ENCODE measurements at regions not wholly inside any gene's neighbourhood (a gene's known extent, or its start where the extent isn't known, plus 50 kb on each side); places are given as distances from the start of the nearest gene placed in this dataset.

- H3K27ac ChIP-seq (ENCODE audit: poor library complexity, severe bottlenecking): no peak overlapping the region
- H3K4me1 ChIP-seq (ENCODE audit: insufficient read depth, poor library complexity, severe bottlenecking): no peaks in the 10 kb centered on the region
- no peaks in the 10 kb centered on the region for H3K9me3 ChIP-seq (ENCODE audit: severe bottlenecking)
- TF ChIP-seq, protein P1, sequence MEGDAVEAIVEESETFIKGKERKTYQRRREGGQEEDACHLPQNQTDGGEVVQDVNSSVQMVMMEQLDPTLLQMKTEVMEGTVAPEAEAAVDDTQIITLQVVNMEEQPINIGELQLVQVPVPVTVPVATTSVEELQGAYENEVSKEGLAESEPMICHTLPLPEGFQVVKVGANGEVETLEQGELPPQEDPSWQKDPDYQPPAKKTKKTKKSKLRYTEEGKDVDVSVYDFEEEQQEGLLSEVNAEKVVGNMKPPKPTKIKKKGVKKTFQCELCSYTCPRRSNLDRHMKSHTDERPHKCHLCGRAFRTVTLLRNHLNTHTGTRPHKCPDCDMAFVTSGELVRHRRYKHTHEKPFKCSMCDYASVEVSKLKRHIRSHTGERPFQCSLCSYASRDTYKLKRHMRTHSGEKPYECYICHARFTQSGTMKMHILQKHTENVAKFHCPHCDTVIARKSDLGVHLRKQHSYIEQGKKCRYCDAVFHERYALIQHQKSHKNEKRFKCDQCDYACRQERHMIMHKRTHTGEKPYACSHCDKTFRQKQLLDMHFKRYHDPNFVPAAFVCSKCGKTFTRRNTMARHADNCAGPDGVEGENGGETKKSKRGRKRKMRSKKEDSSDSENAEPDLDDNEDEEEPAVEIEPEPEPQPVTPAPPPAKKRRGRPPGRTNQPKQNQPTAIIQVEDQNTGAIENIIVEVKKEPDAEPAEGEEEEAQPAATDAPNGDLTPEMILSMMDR (IDR thresholded peaks at IDR 0.05; ENCODE audit: poor library complexity, severe bottlenecking): no peak
- no peaks in the 10 kb centered on the region for H3K36me3 ChIP-seq (ENCODE audit: low read depth)
- no peak for DNase-seq (ENCODE audit: low spot score)
- H3K4me3 ChIP-seq (ENCODE audit: severe bottlenecking): no peak overlapping the region
- no peak for ATAC-seq (ENCODE audit: low read depth)
- no peaks in the 10 kb centered on the region for H3K27me3 ChIP-seq (ENCODE audit: insufficient read depth, poor library complexity, severe bottlenecking)
These were observed 68.1 kb upstream of the ITPRID1 start for GRCh38 chr7:31445686-31446355.

- Histone ChIP-seq H3K4me1 (ENCODE audit: insufficient read depth, poor library complexity, severe bottlenecking) (no peaks in the 10 kb centered on the region), H3K9me3 (ENCODE audit: severe bottlenecking) (no peaks in the 10 kb centered on the region), H3K27ac (ENCODE audit: poor library complexity, severe bottlenecking) (no peak overlapping the region), H3K4me3 (ENCODE audit: severe bottlenecking) (no peak overlapping the region), H3K27me3 (ENCODE audit: insufficient read depth, poor library complexity, severe bottlenecking) (no peaks in the 10 kb centered on the region), H3K36me3 (ENCODE audit: low read depth) (no peaks in the 10 kb centered on the region)
- DNase-seq (ENCODE audit: low spot score) (no peak), ATAC-seq (ENCODE audit: low read depth) (no peak)
- TF ChIP-seq, protein P1 (IDR thresholded peaks at IDR 0.05; ENCODE audit: poor library complexity, severe bottlenecking): no peak
These were observed 65.2 kb upstream of the ITPRID1 start for GRCh38 chr7:31448649-31449048.

GRCh38 chr7:31455844-31456243 is 58.0 kb upstream of the ITPRID1 start:
- Histone ChIP-seq H3K36me3 (ENCODE audit: low read depth) (no peaks in the 10 kb centered on the region), H3K4me3 (ENCODE audit: severe bottlenecking) (no peak overlapping the region), H3K9me3 (ENCODE audit: severe bottlenecking) (no peaks in the 10 kb centered on the region), H3K4me1 (ENCODE audit: insufficient read depth, poor library complexity, severe bottlenecking) (no peaks in the 10 kb centered on the region), H3K27ac (ENCODE audit: poor library complexity, severe bottlenecking) (no peak overlapping the region), H3K27me3 (ENCODE audit: insufficient read depth, poor library complexity, severe bottlenecking) (no peaks in the 10 kb centered on the region)
- DNase-seq (ENCODE audit: low spot score): no peak
- TF ChIP-seq, protein P1 (IDR thresholded peaks at IDR 0.05; ENCODE audit: poor library complexity, severe bottlenecking): no peak
- ATAC-seq (ENCODE audit: low read depth): no peak

GRCh38 chr7:31456646-31457368 is 57.1 kb upstream of the ITPRID1 start:
- Histone ChIP-seq H3K4me1 (ENCODE audit: insufficient read depth, poor library complexity, severe bottlenecking) (no peaks in the 10 kb centered on the region), H3K4me3 (ENCODE audit: severe bottlenecking) (no peak overlapping the region), H3K36me3 (ENCODE audit: low read depth) (no peaks in the 10 kb centered on the region), H3K27ac (ENCODE audit: poor library complexity, severe bottlenecking) (no peak overlapping the region), H3K27me3 (ENCODE audit: insufficient read depth, poor library complexity, severe bottlenecking) (no peaks in the 10 kb centered on the region), H3K9me3 (ENCODE audit: severe bottlenecking) (no peaks in the 10 kb centered on the region)
- TF ChIP-seq, protein P1 (IDR thresholded peaks at IDR 0.05; ENCODE audit: poor library complexity, severe bottlenecking): no peak
- DNase-seq (ENCODE audit: low spot score) (no peak), ATAC-seq (ENCODE audit: low read depth) (no peak)

DNA sequence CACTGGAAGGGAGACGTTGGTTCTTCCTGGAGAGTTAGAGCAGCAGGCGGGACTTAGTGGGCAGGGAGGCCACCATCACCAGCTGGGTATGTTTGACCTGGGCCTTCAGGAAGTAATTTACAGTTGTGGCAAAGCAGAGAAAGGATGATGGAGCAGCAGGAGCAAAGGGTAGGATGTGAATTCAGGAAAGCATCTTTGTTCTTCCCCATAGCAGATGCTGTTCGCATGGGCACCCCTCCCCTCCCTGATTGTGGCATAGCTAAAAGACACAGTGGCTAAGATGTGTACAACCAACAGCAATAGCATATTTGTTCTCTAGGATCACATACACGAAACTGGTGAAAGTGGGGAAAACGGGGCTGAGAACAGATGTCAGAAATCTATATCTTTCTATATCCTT is 56.3 kb upstream of the ITPRID1 start:
- H3K4me1 ChIP-seq (ENCODE audit: insufficient read depth, poor library complexity, severe bottlenecking): no peaks in the 10 kb centered on the region
- no peak overlapping the region for H3K4me3 ChIP-seq (ENCODE audit: severe bottlenecking)
- TF ChIP-seq, protein P1 (IDR thresholded peaks at IDR 0.05; ENCODE audit: poor library complexity, severe bottlenecking): no peak
- no peaks in the 10 kb centered on the region for H3K27me3 ChIP-seq (ENCODE audit: insufficient read depth, poor library complexity, severe bottlenecking)
- no peaks in the 10 kb centered on the region for H3K36me3 ChIP-seq (ENCODE audit: low read depth)
- DNase-seq (ENCODE audit: low spot score) (no peak), ATAC-seq (ENCODE audit: low read depth) (no peak)
- H3K9me3 ChIP-seq (ENCODE audit: severe bottlenecking): no peaks in the 10 kb centered on the region
- no peak overlapping the region for H3K27ac ChIP-seq (ENCODE audit: poor library complexity, severe bottlenecking)
